T-helper 2 cell treated with Interferon-gamma antibody and Interleukin-4, amounts not matched to agents 5 μg/mL and 100 μg/mL, for 36 hours (primary cell): ENCODE measurements at regions not wholly inside any gene's neighbourhood (a gene's known extent, or its start where the extent isn't known, plus 50 kb on each side); places are given as distances from the start of the nearest gene placed in this dataset.

Source experiments
- DNase-seq: peaks from one replicate; pipeline ENCODE4 v3.0.0; 2021; ENCODE audit warnings: low spot score
- H3K27ac Mint-ChIP-seq: one replicate; pipeline ENCODE4 v1.8.0; 2021; ENCODE audit warnings: mild to moderate bottlenecking, mixed read lengths
- H3K27me3 Mint-ChIP-seq: one replicate; pipeline ENCODE4 v1.8.0; 2021; ENCODE audit warnings: low read depth, mixed read lengths
- H3K36me3 Mint-ChIP-seq: one replicate; pipeline ENCODE4 v1.8.0; 2021; ENCODE audit warnings: low read depth, mixed read lengths
- H3K4me1 Mint-ChIP-seq: one replicate; pipeline ENCODE4 v1.8.0; 2021; ENCODE audit warnings: low read depth, mixed read lengths
- H3K4me3 Mint-ChIP-seq: one replicate; pipeline ENCODE4 v1.8.0; 2022; ENCODE audit warnings: mild to moderate bottlenecking, moderate library complexity, mixed read lengths
- H3K9me3 Mint-ChIP-seq: one replicate; pipeline ENCODE4 v1.8.0; 2021; ENCODE audit warnings: mixed read lengths

DNA sequence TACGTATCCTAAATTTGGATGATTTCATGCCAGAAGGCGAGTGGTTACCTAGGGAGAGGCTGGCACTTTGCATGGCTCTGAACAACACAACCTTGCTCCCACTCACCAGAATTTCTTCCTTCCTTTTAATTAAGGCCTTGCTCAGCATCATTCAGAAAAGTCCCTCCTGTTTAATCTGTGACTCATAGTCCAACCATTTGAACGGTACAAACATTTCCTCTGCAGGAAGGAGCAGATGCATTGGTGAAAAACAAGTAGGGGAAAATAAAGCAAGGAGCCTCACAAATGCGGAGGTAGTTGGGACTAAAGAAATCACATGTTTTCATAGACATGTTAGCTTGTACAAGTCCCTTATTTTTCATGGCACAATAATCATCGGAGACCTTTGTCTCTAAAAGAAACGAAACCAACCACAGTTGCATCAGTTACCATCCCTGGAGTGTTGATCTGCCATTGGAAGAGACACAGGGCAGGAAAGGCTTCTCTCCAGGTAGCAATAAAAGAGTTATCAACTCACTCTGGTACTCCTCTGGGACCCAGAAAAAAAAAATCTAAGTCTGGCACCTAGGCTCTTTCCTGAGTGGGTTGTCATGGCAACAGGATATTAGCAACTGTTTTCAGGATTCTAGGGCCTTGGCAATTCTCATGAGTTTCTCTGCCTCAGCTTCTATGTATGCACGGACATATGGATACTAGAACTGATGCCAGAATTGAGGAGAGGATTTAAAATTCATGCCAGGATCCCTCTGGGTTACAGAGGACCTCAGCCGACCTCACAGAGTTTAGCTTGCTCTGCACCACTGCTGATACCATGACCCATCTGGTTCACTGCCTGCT, 255.4 kb upstream of the ARPP21 start:
- DNase-seq = no peak
- H3K4me3 Mint-ChIP-seq = no peak overlapping the region
- no peaks in the 10 kb centered on the region for H3K27me3 Mint-ChIP-seq
- H3K36me3 Mint-ChIP-seq = no peaks in the 10 kb centered on the region
- H3K9me3 Mint-ChIP-seq = no peaks in the 10 kb centered on the region
- H3K27ac Mint-ChIP-seq = no peak overlapping the region
- H3K4me1 Mint-ChIP-seq = no peaks in the 10 kb centered on the region

DNA sequence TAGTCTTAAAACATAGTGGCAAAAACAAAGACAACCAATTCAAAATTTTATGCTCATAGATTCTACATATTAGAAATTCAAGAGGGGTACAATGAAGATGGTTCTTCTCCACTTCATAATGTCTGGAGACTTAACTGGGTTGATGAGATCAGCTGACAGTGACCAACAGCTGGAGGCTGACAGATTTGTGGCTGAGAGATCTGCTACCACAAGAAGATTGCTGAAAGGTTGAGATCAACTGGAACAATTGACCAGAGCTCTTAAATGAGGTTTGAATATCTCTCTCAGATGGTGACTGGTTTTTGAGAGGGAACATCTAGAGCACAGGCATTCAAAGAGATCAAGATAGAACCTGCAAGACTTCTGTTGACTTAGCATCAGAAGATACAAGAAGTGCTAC, 254.1 kb upstream of the ARPP21 start:
- Mint-ChIP-seq H3K4me3 (no peak overlapping the region), H3K36me3 (no peaks in the 10 kb centered on the region), H3K9me3 (no peaks in the 10 kb centered on the region), H3K27ac (no peak overlapping the region), H3K27me3 (no peaks in the 10 kb centered on the region), H3K4me1 (no peaks in the 10 kb centered on the region)
- DNase-seq = no peak

GRCh38 chr3:35389907-35390306, 249.4 kb upstream of the ARPP21 start:
- peaks cover 24% of the 10 kb centered on the region for H3K9me3 Mint-ChIP-seq
- no peak overlapping the region for H3K27ac Mint-ChIP-seq
- no peaks in the 10 kb centered on the region for H3K4me1 Mint-ChIP-seq
- H3K4me3 Mint-ChIP-seq = no peak overlapping the region
- no peaks in the 10 kb centered on the region for H3K27me3 Mint-ChIP-seq
- no peaks in the 10 kb centered on the region for H3K36me3 Mint-ChIP-seq
- no peak for DNase-seq

DNA sequence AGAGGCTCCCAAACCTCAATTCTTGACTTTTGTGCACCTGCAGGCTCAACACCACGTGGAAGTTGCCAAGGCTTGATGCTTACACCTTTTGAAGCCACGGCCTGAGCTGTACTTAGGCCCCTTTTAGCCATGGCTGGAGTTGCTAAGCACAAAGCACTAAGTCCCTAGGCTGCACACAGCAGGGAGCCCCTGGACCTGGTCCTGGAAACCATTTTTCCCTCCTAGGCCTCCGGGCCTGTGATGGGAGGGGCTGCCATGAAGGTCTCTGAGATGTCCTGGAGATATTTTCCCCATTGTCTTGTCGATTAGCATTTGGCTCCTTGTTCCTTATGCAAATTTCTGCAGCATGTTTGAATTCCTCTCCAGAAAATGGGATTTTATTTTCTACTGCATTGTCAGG, 247.1 kb upstream of the ARPP21 start:
- H3K4me1 Mint-ChIP-seq = no peaks in the 10 kb centered on the region
- DNase-seq = no peak
- H3K36me3 Mint-ChIP-seq = no peaks in the 10 kb centered on the region
- peaks cover 27% of the 10 kb centered on the region for H3K9me3 Mint-ChIP-seq
- no peaks in the 10 kb centered on the region for H3K27me3 Mint-ChIP-seq
- no peak overlapping the region for H3K27ac Mint-ChIP-seq
- no peak overlapping the region for H3K4me3 Mint-ChIP-seq

DNA sequence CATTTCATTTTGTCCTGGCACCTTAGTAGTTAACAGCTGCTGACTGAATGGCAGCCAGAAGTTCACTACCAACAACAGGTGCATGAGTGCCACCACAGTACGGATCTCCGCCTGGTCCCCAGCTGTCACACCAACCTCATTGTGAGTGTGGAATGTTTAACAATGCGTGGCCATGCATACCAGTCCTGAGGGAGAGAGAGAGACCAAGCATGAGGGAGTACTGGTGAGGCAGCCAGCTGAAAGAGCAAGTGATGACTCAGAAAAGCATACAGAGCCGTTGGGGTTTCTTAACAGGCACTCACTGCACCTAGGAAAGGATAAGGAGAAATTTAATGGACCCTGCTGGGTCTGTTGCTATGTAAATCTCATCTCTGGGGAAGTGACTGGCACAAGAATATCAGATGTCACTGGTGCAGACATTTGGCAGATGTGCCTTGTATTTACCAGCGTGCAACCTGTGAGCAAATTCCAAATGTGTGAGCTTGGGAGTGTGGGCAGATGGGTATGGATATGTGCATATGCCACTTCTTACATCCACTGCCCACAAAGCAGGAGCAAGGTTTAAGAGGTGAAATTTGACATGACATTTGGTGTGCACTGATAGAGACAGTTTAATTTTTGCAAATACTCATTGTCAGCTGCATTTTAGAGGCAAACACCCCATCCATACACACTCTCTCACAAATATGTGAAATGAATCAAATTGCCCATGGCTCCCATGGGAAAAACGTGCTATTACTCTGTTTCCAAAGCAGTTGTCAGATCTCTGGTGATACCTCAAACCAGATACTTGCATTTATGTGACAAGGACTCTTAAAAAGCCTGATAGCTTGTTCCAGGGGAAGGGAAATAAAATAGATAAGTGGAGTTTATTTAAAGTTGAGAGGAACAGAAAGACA, 245.2 kb upstream of the ARPP21 start:
- Mint-ChIP-seq H3K9me3 (peaks cover 27% of the 10 kb centered on the region), H3K4me1 (no peaks in the 10 kb centered on the region), H3K36me3 (no peaks in the 10 kb centered on the region), H3K4me3 (no peak overlapping the region), H3K27ac (no peak overlapping the region), H3K27me3 (no peaks in the 10 kb centered on the region)
- no peak for DNase-seq

- Mint-ChIP-seq H3K27ac (no peak overlapping the region), H3K36me3 (no peaks in the 10 kb centered on the region), H3K27me3 (no peaks in the 10 kb centered on the region), H3K9me3 (peaks cover 27% of the 10 kb centered on the region), H3K4me3 (no peak overlapping the region), H3K4me1 (no peaks in the 10 kb centered on the region)
- no peak for DNase-seq
Measured at GRCh38 chr3:35394905-35395304, 244.4 kb upstream of the ARPP21 start.

DNA sequence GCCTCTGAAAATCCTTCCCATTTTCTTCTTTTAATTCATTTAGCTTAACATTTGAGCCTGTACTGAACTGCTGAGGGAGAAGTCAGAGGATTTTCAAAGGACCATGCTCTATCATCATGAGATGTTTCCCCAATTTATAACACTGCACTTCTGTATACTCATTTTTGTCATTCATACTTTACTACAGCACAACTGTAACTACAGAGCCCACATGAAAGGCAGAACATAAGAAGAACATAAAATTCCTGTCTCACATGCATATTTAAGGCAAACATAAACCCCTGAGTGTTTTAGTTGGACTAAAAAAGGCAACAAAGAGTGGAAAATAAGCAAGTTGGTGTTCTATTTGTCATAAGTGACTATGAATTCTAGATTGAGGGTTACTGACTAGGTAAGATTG, 237.7 kb upstream of the ARPP21 start:
- H3K36me3 Mint-ChIP-seq = no peaks in the 10 kb centered on the region
- H3K4me1 Mint-ChIP-seq = no peaks in the 10 kb centered on the region
- no peak overlapping the region for H3K4me3 Mint-ChIP-seq
- H3K27me3 Mint-ChIP-seq = no peaks in the 10 kb centered on the region
- H3K27ac Mint-ChIP-seq = no peak overlapping the region
- no peak for DNase-seq
- no peaks in the 10 kb centered on the region for H3K9me3 Mint-ChIP-seq

GRCh38 chr3:35404571-35404970, 234.8 kb upstream of the ARPP21 start:
- Mint-ChIP-seq H3K27me3 (no peaks in the 10 kb centered on the region), H3K4me1 (no peaks in the 10 kb centered on the region), H3K36me3 (no peaks in the 10 kb centered on the region), H3K4me3 (no peak overlapping the region), H3K27ac (no peak overlapping the region), H3K9me3 (no peaks in the 10 kb centered on the region)
- no peak for DNase-seq

DNA sequence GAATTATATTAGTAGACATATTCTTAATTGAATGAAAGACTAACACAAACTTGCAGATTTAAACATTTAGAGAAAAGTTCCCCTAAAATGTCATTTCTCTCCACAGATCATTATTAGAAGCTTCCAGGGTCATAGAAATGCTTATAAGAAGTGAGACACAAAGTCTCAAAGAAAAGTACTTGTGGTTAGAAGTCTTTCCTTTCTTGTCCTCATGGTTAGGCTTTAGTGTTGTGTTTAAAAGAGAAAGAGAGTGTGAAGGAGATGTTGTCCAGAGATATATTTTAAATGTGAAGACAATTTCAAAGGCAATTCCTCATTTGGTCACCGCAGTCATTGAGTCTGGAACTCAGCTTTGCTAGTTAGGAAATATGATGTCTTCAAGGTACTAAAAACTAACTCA, 230.4 kb upstream of the ARPP21 start:
- Mint-ChIP-seq H3K27me3 (no peaks in the 10 kb centered on the region), H3K27ac (no peak overlapping the region), H3K4me1 (no peaks in the 10 kb centered on the region), H3K36me3 (no peaks in the 10 kb centered on the region), H3K9me3 (no peaks in the 10 kb centered on the region), H3K4me3 (no peak overlapping the region)
- no peak for DNase-seq

DNA sequence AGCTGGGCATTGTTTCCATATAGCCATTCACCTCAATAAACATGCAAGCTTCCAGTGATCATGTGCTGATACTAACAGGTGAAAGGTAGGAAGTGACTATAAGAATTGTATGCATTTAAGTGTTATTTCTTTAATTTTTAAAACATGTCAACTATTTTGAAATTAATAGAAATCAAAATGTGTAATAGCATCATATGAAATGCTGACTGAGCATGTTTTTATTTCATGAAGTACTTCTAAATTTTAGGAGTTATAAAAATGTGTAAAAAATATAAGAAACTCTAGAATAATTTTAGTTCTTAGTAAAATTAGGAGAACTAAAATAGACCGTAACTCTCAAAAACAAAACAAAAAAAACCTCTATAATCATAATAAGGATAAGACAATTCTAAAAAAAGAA, 229.3 kb upstream of the ARPP21 start:
- Mint-ChIP-seq H3K27me3 (no peaks in the 10 kb centered on the region), H3K27ac (no peak overlapping the region), H3K36me3 (no peaks in the 10 kb centered on the region), H3K4me3 (no peak overlapping the region), H3K9me3 (no peaks in the 10 kb centered on the region), H3K4me1 (no peaks in the 10 kb centered on the region)
- no peak for DNase-seq

GRCh38 chr3:35413483-35413882, 225.8 kb upstream of the ARPP21 start:
- Mint-ChIP-seq H3K27me3 (no peaks in the 10 kb centered on the region), H3K9me3 (no peaks in the 10 kb centered on the region), H3K4me3 (no peak overlapping the region), H3K36me3 (no peaks in the 10 kb centered on the region), H3K27ac (no peak overlapping the region), H3K4me1 (no peaks in the 10 kb centered on the region)
- no peak for DNase-seq

DNA sequence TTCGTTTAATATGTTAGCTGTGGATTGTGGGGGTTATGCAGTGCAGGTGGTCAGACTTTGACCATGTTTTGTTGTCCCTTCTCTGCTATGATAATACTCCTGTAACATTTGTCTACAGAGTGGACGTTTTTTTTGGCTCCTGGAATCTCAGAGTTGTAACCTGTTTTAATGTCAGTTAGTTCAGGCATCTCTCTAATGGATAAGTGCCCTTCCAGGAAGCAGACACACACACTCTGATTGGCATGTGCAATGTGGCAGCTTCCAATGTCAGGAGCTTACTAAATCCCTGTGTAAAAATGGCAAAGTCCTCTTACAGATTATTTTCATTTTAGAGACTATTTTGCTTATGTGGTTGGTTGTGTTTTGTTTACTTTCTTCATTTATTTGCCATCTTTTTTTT, 222.2 kb upstream of the ARPP21 start:
- no peak for DNase-seq
- Mint-ChIP-seq H3K4me3 (no peak overlapping the region), H3K27me3 (no peaks in the 10 kb centered on the region), H3K9me3 (no peaks in the 10 kb centered on the region), H3K27ac (no peak overlapping the region), H3K36me3 (no peaks in the 10 kb centered on the region), H3K4me1 (no peaks in the 10 kb centered on the region)

GRCh38 chr3:35422101-35422500, 217.2 kb upstream of the ARPP21 start:
- H3K36me3 Mint-ChIP-seq = no peaks in the 10 kb centered on the region
- H3K27ac Mint-ChIP-seq = no peak overlapping the region
- no peaks in the 10 kb centered on the region for H3K4me1 Mint-ChIP-seq
- H3K27me3 Mint-ChIP-seq = no peaks in the 10 kb centered on the region
- no peaks in the 10 kb centered on the region for H3K9me3 Mint-ChIP-seq
- H3K4me3 Mint-ChIP-seq = no peak overlapping the region
- DNase-seq = no peak

GRCh38 chr3:35422836-35423601, 216.3 kb upstream of the ARPP21 start:
- DNase-seq = no peak
- Mint-ChIP-seq H3K36me3 (no peaks in the 10 kb centered on the region), H3K9me3 (no peaks in the 10 kb centered on the region), H3K27ac (no peak overlapping the region), H3K27me3 (no peaks in the 10 kb centered on the region), H3K4me3 (no peak overlapping the region), H3K4me1 (no peaks in the 10 kb centered on the region)
